GM21515 (cell line): ENCODE measurements at regions not wholly inside any gene's neighbourhood (a gene's known extent, or its start where the extent isn't known, plus 50 kb on each side); places are given as distances from the start of the nearest gene placed in this dataset.
"Not testable (repeated sequence)": the region's sequence is repeated elsewhere in the genome, so short reads cannot be mapped to it uniquely, and the experiment has no call there.

Source experiments
- ATAC-seq: cut with Tn5 transposase; IDR thresholded peaks from one replicate; pipeline ENCODE4 v1.9.1; 2021; ENCODE audit not compliant: unreplicated experiment

DNA sequence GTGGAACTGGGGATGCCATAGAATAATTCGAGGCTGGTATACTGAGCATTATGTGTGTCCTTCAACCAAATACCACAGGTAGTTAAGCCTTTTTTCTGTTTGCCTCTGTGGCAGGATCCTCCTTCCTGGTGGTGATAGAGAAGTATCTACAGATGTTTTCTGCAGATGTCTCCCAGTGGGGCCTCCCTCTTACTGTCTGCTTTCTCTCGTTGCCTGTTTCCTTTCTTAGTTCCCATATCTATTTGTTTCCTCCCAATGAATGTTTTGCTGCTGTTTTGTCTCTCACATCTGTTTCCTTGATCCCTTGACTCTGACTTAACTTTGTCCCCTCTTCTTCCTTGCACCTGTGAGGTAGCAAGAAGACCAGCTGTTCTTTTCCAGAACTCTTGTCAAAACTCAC lies 130.9 kb upstream of the NUDT12 start:
- no peak for ATAC-seq

DNA sequence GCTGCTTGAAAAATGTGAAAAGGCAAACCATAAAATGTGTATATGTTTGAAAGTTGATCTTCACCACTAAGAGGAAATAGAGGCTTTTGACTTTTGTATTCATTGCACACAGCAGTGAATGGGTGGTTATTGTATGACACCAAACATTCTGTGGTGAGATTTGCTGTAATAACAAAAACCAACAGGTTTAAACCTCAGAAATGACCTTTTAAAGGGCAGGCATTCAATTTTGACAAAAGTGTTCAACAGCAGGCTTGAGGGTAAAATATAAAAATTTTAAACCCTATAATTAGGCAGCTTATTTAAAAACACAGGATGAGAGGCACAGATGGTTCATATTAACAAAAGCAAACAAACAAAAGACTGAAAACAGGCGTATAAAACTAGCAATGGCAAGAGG lies 128.1 kb upstream of the NUDT12 start:
- no peak for ATAC-seq

DNA sequence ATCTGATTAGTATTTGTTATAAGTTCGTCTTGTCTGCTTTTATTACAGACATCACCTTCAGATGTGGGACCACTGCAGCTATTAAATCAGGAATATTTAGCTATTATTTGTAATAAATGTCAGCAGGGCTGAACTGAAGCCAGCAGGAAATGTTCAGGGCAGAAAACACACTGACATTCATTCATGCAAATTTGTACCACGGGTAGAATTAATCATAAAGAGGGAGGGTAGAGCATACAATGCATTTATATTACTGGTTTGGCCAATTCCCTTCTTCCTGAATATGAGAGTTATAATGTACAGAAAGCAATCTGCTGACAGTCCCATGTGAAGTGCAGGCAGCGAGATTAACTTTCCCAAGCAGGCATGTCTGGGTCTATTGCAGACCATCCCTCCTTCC lies 117.3 kb upstream of the NUDT12 start:
- ATAC-seq: no peak

DNA sequence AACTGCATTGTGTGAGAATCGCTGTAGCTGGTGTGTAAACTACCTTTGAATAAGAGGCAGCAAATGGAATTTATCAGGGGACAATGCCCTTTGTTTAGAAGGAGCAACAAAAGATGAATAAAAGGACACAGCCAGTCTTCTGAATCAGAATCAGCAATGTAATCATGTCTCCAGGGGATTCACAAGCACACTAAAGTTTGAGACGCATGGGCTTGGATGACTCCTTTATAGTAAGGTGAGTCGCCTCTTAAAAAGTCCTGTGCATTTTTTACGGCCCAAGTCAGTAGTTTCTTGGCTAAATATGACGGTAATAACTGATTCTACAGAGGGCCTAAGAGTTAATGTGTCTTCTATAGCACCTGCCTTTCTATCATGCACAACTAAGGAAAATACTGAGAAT lies 113.6 kb upstream of the NUDT12 start:
- ATAC-seq: not testable (repeated sequence)

DNA sequence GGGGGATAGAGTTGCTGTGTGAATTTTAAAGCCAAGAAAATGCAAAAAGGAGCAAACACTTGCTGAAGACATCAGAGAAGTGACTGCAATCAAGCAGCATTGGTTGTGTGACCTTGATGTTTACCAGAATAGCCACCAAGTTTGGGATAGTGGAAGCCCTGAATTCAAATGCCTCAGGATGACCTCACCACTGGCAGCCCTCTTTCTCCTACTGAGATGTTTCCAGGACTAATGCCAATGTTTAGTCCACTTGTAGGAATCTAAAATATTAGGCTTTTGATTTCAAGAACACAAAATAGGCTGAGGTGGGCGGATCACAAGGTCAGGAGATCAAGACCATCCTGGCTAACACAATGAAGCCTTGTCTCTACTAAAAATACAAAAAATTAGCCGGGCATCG lies 112.2 kb upstream of the NUDT12 start:
- no peak for ATAC-seq

DNA sequence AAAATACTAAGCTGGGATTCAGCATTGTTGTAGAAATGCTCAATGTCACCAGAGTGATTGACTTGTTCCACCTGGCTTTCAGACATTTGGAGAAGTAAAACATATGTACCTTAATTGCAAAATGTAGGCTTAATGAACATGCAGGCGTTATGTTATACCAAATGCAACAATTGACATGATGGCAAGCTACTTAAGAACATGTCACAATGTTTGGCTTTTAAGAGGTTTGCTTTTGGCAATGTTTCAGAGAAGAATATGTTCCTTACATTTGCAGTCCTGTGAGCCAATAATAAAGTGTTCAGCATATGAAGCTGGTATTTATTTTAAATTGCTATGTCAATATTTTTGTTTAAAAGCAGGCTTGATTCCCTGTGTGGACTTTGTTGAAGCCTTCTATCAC lies 111.7 kb upstream of the NUDT12 start:
- ATAC-seq: no peak

DNA sequence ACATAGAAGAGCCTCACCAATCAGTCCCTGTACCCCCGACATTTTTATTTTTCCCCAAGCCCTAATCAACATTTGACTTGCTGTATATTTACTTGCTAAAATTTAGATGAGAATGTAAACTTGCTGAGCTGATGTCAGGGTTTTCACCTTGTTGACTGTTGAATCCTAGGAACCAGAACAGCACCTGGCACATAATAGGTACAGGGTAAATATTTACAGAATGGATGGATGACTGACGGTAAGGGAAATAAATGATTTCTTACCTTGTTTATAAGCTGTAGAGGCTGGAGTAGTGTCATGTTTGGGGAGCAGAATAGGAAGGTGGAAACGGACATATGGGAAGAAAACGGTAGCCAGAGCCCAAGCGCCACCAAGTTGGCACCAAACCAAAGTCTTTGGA lies 107.0 kb upstream of the NUDT12 start:
- no peak for ATAC-seq

DNA sequence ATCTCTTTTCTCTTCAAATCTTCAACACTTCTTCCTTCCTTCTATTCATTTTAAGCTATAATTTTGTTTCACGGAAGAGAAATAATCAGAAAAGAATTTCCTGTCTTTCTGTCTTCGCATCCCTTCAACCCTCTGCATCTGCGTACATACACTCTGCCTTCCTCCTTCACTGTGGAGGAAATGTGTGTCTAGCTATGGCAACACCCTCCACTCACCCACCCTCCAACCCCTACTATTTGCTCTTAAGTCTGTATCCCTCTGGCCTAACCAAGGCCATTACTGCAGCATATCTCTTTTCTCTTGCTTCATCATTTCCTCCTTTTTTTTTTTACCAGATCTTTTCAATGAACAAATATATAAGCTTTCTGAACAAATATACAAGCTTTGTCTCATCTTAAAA lies 105.7 kb upstream of the NUDT12 start:
- no peak for ATAC-seq

DNA sequence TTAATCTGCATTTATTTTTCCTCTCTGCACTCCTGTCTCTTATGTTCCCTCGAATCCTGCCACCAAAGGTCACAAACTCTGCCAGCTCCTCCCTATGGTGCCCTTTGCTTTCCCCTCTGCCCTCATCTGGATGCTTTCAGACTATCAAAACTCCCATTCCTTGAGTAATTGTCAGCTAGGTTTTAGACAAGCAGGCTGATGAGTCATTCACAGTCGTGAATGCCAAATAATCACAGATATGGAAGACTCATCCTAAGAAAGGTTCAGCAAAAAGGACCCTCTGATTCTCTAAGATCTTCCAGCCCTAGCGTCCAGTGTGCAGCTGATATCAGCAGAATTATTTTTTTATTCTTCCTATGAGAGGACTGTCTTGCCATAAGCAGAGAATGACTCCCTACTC lies 104.5 kb upstream of the NUDT12 start:
- ATAC-seq: no peak

DNA sequence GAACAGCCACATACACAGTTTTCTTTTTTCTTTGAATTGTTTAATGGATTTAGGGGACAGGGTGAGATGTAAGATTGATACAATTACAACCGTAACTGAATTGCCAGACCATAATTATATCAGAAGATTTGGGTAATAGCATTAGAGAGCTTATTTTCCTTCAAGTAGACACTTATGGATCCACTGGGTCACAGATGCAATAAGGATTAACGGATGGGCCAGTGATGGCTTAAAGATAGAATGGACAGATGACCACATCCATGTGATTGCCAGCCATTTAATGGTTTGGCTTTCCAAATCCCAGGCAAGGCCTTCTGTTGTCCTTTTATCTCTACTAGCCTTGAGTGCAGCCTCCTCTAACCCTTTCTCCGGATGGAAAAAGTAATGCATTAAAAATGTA lies 94.7 kb upstream of the NUDT12 start:
- ATAC-seq: no peak

DNA sequence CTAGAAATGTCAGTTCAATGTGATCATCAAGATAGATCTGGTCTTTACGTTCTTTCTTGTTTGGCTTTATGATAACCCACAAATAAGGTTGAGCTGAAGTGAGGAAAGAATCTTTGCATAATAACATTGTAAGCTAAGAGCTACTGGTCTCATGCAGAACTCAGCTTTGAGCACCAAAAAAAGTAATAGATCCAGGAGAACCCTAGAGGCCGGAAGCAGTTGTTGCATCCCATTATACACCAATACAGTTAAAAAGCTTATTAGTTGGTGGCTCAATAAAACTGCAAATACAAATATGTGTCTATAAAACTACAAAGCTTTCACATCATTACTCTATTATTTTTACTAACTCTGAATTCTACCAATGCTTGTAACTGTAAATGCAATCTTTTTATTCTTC lies 85.5 kb upstream of the NUDT12 start:
- no peak for ATAC-seq

DNA sequence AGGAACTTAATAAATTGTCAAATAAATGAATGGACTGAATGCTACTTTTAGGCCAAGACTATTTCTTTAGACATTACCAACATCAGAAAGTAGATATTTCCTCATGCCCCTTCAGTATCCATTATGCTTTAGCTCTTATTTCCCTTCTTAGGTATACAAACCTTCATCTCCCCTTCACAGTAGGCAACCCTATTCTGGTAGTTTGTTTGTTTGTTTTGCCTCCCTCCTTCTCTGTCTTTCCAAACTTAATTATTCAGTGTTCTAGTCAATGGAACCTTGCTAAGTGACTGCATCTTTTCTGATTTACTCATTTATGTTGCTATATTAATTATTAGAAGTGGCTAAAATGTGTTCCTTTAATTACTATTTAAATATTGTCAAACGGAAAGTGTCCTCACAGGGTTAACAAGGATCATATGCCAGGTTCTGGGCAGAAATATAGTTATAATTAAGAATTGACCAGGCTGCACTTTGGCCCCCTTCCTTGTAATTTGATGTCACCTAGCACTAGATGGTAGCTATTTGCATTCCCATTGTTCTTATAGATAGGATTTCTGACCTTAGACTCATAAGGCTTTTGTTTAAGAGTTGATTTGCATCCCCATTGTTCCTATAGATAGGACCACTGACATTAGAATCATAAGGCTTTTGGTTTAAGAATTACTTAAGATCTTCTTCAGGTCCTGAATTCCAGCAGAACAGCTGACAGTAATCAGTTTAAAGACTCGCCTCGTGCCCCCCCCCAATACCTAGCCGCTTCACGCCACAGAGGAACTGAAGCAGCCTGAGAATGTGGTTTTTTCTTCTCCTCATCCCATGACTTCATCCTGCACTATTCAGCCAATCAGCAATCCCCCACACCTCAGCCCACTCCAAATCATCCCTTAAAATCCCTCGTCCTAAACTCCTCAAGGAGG lies 84.4 kb upstream of the NUDT12 start:
- no peak for ATAC-seq

DNA sequence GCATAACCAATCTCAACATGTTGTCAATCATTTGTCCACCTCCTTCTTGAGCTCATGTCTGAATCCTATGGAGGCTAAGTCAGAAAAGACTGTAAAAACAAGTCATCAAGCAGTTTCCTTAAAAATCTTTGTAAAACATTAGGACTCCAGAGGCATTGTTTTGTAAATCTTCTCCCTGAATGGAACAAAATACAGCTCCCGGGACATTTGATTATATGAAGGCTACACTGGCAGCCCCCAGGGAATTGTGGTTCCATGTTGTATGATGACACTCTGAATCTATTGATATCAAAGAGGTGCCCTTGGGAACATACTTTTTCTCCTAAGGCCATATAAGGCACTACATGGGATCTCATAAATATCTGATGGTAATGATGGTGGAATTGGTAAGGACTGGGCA lies 83.2 kb upstream of the NUDT12 start:
- no peak for ATAC-seq

DNA sequence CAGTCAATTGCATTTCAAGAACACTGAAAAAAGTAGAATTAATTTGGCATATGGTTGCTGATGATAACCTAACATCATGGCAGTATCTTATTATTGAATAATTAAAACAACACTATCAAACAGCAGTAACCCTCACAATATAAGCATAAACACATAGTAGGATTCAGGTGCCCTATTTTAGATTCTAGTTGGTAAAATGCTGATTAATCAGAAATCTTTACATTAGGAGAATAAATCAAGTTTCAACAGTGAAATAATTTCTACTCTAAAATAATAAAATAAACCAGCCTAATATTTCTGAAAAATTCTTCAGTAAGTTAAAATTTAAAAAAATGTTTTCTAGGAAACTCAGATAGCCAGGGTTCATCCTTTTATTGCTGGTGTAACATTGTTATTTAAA lies 76.4 kb upstream of the NUDT12 start:
- no peak for ATAC-seq

DNA sequence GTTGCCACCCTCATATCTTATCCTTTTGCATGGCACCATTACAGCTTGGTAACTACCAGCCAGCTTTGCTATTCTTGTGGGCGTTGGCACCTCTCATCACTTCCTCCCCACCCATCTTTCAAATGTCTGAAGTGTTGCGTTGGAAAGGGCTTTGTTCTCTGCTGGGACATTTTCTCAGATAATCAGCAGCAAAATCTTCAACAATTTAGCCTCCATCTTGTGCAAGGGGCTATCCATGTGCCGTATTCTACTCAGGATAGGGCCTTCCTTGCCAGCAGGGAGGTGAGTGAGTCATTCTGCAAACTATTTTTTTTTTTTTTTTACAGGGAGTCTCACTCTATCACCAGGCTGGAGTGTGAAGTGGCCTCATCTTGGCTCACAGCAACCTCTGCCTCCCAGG lies 62.1 kb upstream of the NUDT12 start:
- ATAC-seq: no peak

DNA sequence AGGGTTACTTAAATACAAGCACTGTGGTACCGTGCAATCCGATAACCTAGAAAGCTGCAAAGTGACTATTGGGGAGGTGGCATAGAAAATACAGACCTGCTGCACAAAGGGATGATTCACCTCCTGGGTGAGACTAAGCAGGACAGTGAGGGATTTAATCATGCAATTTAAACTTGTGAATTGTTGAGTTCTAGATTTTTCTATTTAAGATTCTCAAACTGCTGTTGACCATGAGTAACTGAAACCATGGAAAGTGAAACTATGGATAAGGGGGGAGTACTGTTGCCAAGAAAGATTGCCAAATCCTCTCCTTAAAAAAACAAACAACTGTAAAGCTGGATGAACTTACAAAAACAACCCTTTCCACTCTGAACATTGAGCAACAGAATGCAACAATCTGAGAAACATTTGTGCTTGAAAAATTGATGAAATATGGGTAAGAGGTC lies 61.5 kb upstream of the NUDT12 start:
- no peak for ATAC-seq

DNA sequence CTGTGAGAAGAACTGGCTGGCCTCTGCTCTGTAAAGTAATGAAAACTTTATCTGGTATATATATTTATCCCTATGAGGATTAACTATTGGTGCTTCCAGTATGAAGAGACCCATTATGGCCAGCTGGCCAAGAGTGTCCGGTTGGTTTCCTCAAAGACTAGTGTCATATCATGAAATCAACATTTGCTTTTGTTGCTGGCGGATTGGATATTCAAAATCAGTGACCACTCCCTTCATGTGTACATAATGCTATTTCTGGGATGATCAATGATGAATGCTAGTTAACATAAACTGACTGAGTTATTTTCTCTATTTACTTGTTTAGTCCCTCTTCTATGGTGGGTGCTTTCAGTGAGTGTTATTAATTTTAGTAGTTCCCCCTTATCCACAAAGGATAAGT lies 60.8 kb upstream of the NUDT12 start:
- ATAC-seq: no peak

DNA sequence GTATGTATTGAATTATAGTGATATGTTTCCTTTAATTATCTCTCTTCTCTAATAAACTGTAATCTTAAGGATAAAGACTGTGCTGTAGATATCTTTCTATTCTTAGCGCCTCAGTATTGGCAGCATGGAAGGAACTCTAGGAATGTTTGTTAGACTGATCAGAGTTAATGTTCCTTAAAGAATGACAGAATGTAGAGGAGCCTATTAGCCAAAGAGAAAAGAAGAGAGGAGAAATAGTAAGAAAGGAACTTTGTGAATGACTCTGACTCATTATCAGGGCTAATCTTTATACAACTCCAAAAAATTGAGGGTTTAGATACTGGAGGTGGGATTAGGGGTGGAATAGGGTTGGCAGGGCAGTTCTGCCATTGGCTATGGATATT lies 59.0 kb upstream of the NUDT12 start:
- ATAC-seq: no peak

DNA sequence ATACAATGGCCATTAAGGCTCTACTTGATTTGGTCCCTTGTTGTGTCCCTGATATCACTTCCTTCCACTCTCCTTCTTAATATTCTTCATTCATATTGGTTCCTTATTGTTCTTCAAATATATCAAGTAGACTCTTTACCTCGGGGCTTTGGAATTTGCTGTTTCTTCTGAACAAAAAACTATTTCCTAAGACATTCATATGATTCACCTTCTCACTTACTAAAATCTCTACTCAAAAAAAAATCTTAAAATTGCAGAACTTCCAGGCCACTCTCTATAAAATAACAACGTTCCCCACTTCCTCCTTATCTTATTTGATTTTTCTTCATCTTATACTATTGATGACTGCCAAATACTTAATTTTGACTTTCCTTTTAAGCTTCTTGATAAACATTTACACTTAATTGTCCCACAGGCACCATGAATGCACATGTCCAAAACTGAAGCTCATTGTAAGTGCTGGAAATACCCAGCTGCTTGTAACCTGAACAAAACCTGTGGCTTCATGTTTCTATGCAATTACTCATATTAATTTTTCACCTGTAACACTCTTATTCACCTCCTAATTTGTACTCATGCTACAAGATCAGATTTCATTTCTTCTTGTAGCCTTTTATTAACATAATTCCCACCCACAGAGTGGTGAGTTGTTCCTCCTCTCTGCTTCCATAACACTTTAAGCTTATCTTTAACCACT lies 58.4 kb upstream of the NUDT12 start:
- no peak for ATAC-seq

DNA sequence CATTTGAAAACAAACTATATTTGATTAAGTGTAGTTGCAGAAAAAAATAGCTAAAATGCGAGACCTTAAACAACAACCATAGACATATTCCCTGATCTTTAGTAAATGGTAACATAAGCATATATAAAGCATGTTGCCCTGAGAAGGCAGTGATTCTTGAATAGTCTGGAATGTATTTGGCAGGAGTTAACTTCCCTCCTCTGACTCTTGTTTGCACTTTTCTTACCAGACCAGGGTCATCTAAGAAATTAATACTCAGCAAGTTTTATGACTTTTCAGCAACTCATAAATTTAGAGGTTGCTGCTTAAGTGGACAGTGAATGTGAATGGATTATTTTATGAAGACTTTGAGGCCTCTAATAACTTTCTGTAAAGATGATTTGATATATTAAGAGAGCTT lies 55.3 kb upstream of the NUDT12 start:
- ATAC-seq: no peak

DNA sequence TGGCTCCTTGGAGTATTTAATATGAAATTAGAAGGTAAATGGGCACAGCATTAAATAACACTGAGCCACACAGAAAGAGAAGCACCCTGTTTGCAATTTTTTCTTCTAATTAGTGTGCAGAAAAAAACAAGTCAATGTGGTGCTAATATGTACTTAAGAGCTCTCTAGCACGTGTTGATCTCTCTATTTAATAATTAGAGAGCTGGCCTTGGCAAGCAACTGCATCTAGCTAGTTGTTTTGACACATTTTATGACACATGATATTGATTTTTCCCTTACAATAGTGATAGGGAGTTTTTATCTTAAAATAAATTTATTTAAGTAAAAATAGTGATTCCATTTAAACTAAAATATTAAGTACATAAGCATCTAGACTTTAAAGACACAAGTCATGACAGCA lies 54.5 kb upstream of the NUDT12 start:
- ATAC-seq: no peak

DNA sequence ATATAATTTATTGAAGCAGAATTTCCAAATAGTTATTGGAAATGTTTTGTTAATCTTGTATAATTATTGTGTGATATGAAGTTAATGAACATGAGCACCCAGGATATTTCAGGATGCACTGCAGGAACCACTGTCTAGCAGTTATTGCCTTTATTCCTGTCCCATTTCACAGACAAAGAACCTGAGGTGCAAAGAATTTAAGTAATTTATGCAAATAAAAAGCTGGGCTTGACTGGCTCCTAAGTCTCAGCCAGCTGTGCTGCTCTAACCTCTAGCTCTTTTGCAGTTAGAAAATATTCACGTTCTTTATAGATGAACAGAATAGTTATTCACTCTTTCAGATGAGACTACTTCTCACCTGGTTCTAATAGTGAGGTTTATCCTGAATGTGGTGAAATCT lies 50.0 kb upstream of the NUDT12 start:
- ATAC-seq: no peak
